HG03342 (cell line): ENCODE measurements at regions not wholly inside any gene's neighbourhood (a gene's known extent, or its start where the extent isn't known, plus 50 kb on each side); places are given as distances from the start of the nearest gene placed in this dataset.
"Not testable (repeated sequence)": the region's sequence is repeated elsewhere in the genome, so short reads cannot be mapped to it uniquely, and the experiment has no call there.

Source experiments
- ATAC-seq: cut with Tn5 transposase; IDR thresholded peaks from one replicate; pipeline ENCODE4 v1.9.1; 2021; ENCODE audit warnings: mild to moderate bottlenecking, moderate library complexity; ENCODE audit not compliant: unreplicated experiment

GRCh38 chr1:187787736-187788135 is 959.0 kb downstream of the PLA2G4A start:
- no peak for ATAC-seq

DNA sequence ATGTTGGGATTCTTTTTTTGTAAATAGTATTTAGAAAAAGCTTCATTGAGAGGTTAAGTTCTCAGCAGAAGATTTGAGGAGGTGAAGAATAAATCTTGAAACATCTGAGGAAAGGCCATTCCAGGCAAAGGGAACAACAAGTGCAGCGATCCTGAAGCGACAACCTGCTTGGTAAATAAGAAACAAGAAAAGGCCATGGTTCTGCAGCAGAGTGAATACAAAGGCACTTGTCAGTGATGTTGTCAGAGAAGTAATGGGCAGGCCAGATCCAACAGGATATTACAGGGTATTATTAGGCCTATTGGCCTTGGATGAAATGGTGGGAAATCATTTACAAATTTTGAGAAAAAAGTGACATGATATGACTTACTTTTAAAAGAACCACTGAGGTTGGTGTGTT is 960.0 kb downstream of the PLA2G4A start:
- ATAC-seq: no peak

DNA sequence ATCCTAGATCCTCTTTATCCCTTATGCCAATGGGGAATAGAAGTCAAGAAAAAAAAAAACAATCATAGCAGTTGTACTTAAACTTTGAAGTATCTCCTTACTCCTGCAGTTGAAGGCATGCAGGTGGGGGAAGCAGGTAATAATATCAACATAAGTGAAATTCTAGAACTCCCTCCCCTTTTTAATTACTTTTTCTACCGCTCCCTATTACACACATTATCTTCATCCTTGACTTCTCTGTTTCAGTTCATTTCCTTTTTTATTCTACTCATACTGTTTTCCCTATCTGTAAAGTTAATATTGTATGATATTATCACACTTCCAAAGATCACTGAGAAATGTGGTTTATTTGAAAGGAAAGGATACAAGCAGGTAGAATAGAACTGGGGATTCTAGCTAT is 962.0 kb downstream of the PLA2G4A start:
- no peak for ATAC-seq

- no peak for ATAC-seq
Observed at GRCh38 chr1:187794561-187794960, 965.8 kb downstream of the PLA2G4A start.

DNA sequence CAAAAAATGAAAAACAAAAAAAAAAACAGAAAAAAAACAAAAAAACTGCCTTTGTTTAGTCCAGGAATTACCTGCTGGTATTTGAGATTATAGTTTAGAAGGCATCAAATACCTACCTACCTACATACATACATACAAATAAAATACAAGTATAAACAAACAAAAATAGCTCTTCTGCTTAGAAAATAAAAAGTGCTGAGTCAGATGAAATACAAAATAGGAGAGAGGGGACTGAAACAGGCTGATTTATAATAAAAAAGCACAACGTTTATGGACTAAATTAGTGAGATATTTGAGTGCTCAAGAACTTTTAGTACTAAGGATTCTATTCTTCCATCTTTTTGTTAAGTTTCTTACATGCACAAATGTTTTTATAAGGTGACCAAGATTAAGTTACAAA is 980.8 kb downstream of the PLA2G4A start:
- no peak for ATAC-seq

DNA sequence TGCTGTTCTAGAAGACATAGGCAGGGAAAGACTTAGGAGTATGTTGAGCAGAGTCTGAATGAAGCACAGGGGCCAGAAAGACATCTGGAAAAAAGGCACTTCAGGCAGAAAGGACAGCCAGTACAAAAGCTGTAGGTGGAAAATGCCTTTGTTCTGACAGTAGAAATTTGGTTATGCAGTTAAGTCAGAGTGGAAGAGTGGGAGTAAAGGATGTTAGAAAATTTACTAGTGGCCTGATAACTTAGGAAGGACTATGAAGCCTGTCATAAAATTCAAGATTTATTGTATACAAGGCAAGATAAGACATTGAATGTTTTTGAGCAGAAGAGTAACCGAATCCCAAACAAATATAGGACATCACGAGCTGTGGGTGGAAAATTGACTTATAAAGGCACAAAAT is 987.9 kb downstream of the PLA2G4A start:
- ATAC-seq: no peak

DNA sequence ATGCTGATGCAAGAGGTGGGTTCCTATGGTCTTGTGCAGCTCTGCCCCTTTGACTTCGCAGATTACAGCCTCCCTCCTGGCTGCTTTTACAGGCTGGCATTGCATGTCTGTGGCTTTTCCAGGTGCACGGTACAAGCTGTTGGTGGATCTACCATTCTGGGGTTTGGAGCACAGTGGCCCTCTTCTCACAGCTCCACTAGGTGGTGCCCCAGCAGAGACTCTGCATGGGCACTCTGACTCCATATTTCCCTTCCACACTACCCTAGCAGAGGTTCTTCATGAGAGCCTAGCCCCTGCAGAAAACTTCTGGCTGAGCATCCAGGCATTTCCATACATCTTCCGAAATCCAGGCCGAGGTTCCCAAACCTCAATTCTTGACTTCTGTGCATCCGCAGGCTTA is 989.0 kb downstream of the PLA2G4A start:
- ATAC-seq: no peak

GRCh38 chr1:187819086-187819485 is 990.3 kb downstream of the PLA2G4A start:
- ATAC-seq: no peak

- ATAC-seq: no peak
Observed at GRCh38 chr1:187836557-187836956, 1007.8 kb downstream of the PLA2G4A start.

DNA sequence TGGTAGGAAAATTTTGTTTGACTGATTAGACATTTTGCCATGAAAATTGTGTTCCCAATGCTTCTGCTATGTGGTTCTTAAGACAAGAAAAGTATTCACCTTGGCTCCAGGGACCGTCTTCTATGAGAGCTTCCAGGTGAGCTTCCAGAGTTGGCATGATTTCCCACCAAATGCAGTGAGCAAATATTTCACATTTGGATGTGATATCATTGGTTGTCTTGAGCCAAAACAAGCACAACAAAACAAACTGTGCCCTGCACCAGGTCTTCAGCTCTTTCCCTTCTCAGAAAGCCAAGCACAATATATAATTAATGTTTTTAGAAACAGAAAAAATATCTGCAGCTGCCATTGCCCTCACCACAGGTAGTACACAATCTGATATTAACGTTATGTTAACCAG is 1009.0 kb downstream of the PLA2G4A start:
- no peak for ATAC-seq

DNA sequence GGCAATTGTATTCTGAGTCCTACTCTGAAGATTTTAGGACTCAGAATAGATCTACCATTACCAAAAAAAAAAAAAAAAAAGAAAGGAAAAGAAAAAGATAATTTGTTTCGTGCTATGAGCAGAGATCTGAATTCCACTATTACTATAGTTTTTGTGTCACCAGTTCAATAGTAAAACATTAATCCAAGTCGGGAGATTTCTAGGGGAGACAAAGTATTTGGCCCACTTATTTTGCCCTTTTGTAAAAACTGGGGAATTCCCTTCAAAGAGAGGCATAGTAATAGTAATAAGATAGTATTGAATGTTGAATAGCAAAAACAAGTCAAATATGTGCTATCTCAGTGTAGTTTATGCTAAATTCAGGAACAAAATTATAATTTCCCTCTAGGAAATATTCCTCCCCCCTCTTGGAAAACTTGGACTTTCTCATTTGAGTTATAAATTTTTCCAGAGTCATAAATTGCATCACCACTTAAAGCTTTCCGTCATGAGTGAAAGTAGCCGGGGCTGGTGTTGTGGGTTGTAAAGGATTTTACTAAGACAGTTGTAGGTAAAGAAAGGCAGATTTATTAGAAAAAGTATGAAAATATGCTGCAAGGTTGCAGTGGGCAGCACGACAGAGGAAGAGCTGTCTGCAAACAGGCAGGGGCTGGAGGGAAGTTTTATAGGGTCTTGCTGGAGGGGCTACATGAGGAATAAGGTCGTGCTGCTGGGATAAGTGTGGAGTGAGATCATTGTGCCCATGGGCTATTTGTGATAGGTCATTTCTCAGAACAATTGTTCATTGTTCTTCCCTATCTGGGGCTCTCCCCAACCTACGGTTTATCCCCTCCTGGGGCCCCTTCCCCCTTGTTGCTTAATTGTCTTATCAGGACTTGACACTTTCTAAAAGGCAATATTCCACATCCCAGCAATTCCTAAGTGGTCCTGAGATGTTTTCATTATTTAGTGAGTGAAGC is 1009.9 kb downstream of the PLA2G4A start:
- ATAC-seq: no peak

GRCh38 chr1:187839873-187840272 is 1011.1 kb downstream of the PLA2G4A start:
- no peak for ATAC-seq

DNA sequence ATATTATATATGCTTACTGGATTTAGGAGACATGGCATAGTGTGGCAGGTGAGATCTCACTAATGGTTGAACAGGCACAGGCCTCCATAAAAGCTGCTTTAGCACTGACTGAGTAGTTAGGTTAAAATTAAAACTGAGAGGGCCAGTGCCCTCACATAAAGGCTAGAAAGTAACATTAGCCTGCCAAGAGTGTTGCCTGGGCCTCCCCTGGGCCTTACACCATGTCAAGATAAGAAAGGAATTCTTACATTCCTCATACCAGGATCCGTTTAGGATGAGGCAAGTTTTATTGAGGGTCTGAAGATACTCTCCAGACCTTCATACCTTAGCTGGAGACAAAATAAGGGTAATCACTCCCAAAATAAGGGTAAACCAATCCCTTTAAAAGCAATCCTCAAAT is 1011.8 kb downstream of the PLA2G4A start:
- no peak for ATAC-seq

- no peak for ATAC-seq
Observed at GRCh38 chr1:187842406-187843165, 1013.8 kb downstream of the PLA2G4A start.

GRCh38 chr1:187844313-187844712 is 1015.6 kb downstream of the PLA2G4A start:
- no peak for ATAC-seq

DNA sequence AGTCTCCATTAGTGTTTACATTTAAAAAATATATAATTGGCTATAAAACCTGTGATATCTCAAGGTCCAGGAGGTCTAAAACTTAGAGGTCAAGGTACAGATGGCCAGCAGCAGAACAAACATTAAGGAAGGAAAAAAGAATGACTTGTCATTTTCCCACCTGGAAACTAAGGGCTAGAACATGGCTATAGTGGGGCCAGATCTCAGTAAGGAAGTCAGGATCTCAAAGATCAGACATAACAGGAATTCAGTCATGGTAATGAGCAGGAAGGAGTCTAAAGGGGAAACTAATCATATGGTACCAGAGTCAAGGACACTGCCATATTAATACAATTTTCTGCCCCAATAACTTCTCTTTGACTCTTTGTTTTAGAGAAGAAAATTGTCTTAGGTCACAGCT is 1018.8 kb downstream of the PLA2G4A start:
- no peak for ATAC-seq

- ATAC-seq: no peak
Observed at GRCh38 chr1:187848321-187848720, 1019.6 kb downstream of the PLA2G4A start.

GRCh38 chr1:187850146-187850545 is 1021.4 kb downstream of the PLA2G4A start:
- ATAC-seq: not testable (repeated sequence)

GRCh38 chr1:187853505-187853904 is 1024.8 kb downstream of the PLA2G4A start:
- ATAC-seq: no peak

DNA sequence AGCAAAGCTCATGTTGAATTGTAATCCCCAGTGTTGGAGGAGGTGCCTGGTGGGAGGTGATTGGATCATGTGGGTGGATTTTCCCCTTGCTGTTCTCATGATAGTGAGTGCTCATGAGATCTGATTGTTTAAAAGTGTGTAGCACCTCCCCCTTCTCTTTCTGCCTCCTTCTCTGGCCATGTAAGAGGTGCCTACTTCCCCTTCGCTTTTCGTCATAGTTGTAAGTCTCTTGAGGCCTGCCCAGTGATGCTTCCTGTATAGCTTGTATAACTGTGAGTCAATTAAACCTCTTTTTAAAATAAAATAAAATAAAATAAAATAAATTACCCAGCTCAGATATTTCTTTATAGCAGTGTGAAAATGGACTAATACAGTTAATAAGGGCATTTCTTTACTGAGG is 1025.7 kb downstream of the PLA2G4A start:
- no peak for ATAC-seq

GRCh38 chr1:187862506-187862905 is 1033.8 kb downstream of the PLA2G4A start:
- ATAC-seq: no peak

DNA sequence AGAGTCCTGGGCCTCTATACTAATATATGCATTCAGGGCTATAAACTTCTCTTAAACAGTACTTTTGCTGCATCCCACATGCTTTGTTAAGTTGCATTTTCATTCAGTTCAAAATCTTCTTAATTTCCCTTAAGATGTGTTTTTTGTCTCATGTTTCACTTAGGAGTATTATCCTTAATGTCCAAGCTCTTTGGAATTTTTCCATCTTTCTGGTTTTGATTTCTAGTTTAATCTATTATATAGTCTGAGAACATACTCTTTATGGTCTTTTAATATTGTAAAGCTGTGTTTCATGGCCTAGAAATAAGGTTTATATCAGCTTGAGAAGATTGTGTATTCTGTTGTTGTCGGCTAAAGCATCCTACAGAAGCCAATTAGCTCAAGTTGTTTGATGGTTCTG is 1041.8 kb downstream of the PLA2G4A start:
- ATAC-seq: no peak
